ENCODE measurements at regions not wholly inside any gene's neighbourhood (a gene's known extent, or its start where the extent isn't known, plus 50 kb on each side); places are given as distances from the start of the nearest gene placed in this dataset.

- TF ChIP-seq CTCF (optimal IDR thresholded peaks at IDR 0.05 in 1 of 3, IDR thresholded peaks at IDR 0.05 in 1 of 3, conservative IDR thresholded peaks at IDR 0.05 in 1 of 3; ENCODE audit: extremely low read depth in 1 of 3, insufficient read depth in 2 of 3, low read length in 3 of 3) (no peak), EZH2 (IDR thresholded peaks at IDR 0.05; ENCODE audit: low read length) (no peak)
Observed at GRCh38 chr2:128682729-128683284, 364.1 kb upstream of the HS6ST1 start.
